ENCODE measurements at regions not wholly inside any gene's neighbourhood (a gene's known extent, or its start where the extent isn't known, plus 50 kb on each side); places are given as distances from the start of the nearest gene placed in this dataset.

- CTCF ChIA-PET, result interaction anchor here (1.1 kb wide), 1 partner anchor 23 kb away, joined by 4 read pairs; no protein-coding TSS in a partner anchor
- no peak for TF ChIP-seq CTCF (IDR thresholded peaks at IDR 0.05; ENCODE audit: control extremely low read depth, extremely low read depth, low read depth, missing control alignments)
- POLR2A ChIA-PET, result no interaction called here
- no peak for DNase-seq (ENCODE audit: extremely low spot score)
Observed at GRCh38 chr11:28615542-28615941, 507.4 kb downstream of the METTL15 start.

GRCh38 chr11:28606930-28607329 lies 498.7 kb downstream of the METTL15 start:
- no peak for DNase-seq (ENCODE audit: extremely low spot score)
- no peak for TF ChIP-seq CTCF (IDR thresholded peaks at IDR 0.05; ENCODE audit: control extremely low read depth, extremely low read depth, low read depth, missing control alignments)
- CTCF ChIA-PET, result interaction anchor here (1.1 kb wide), 1 partner anchor 14 kb away, joined by 3 read pairs; no protein-coding TSS in a partner anchor
- POLR2A ChIA-PET, result no interaction called here

- DNase-seq (ENCODE audit: extremely low spot score), result no peak
- no peak for TF ChIP-seq CTCF (IDR thresholded peaks at IDR 0.05; ENCODE audit: control extremely low read depth, extremely low read depth, low read depth, missing control alignments)
- ChIA-PET CTCF (no interaction called here), POLR2A (no interaction called here)
Observed at GRCh38 chr11:28599656-28600055, 491.5 kb downstream of the METTL15 start.

- TF ChIP-seq CTCF (IDR thresholded peaks at IDR 0.05; ENCODE audit: control extremely low read depth, extremely low read depth, low read depth, missing control alignments), result no peak
- DNase-seq (ENCODE audit: extremely low spot score), result no peak
- ChIA-PET POLR2A (no interaction called here), CTCF (no interaction called here)
Observed at GRCh38 chr11:28598531-28598930, 490.3 kb downstream of the METTL15 start.

GRCh38 chr11:28596816-28597215 lies 488.6 kb downstream of the METTL15 start:
- ChIA-PET CTCF (no interaction called here), POLR2A (no interaction called here)
- no peak for TF ChIP-seq CTCF (IDR thresholded peaks at IDR 0.05; ENCODE audit: control extremely low read depth, extremely low read depth, low read depth, missing control alignments)

GRCh38 chr11:28592141-28592540 lies 484.0 kb downstream of the METTL15 start:
- no peak for DNase-seq (ENCODE audit: extremely low spot score)
- POLR2A ChIA-PET, result no interaction called here
- CTCF ChIA-PET, result interaction anchor here (1.4 kb wide), 1 partner anchor 23 kb away, joined by 4 read pairs; no protein-coding TSS in a partner anchor
- TF ChIP-seq CTCF (IDR thresholded peaks at IDR 0.05; ENCODE audit: control extremely low read depth, extremely low read depth, low read depth, missing control alignments), result no peak

More at GRCh38 chr11:28596816-28597215, 488.6 kb downstream of the METTL15 start:
- DNase-seq (ENCODE audit: extremely low spot score), result no peak

GRCh38 chr11:28584992-28585391 lies 476.8 kb downstream of the METTL15 start:
- no peak for DNase-seq (ENCODE audit: extremely low spot score)
- ChIA-PET CTCF (no interaction called here), POLR2A (no interaction called here)
- no peak for TF ChIP-seq CTCF (IDR thresholded peaks at IDR 0.05; ENCODE audit: control extremely low read depth, extremely low read depth, low read depth, missing control alignments)

Data from GM10248 (cell line).